HepG2 (cell line): ENCODE measurements at regions not wholly inside any gene's neighbourhood (a gene's known extent, or its start where the extent isn't known, plus 50 kb on each side); places are given as distances from the start of the nearest gene placed in this dataset.

ENCODE experiments used
- CBX5 ChIP-seq: sonication (generic); formaldehyde crosslinking; IDR thresholded peaks from 2 replicates; pipeline ENCODE4 v1.4.0; 2020; ENCODE audit warnings: missing genetic modification reagents, borderline replicate concordance
- KDM3A ChIP-seq: IDR thresholded peaks from 2 replicates; pipeline ENCODE4 v1.6.1; 2018; ENCODE audit warnings: low read depth, missing compliant biosample characterization
- MIER2 ChIP-seq: IDR thresholded peaks from 2 replicates; pipeline ENCODE4 v1.6.1; 2016; ENCODE audit warnings: missing biosample characterization, missing genetic modification reagents
- MIXL1 ChIP-seq: IDR thresholded peaks from 2 replicates; pipeline ENCODE4 v1.6.1; 2016
- NFIB ChIP-seq: sonication (generic); formaldehyde crosslinking; IDR thresholded peaks from 2 replicates; pipeline ENCODE4 v1.9.0; 2021; ENCODE audit warnings: missing genetic modification reagents, mild to moderate bottlenecking, borderline replicate concordance
- PITX1 ChIP-seq: sonication (generic); formaldehyde crosslinking; IDR thresholded peaks from 2 replicates; pipeline ENCODE4 v1.5.1; 2020; ENCODE audit warnings: mild to moderate bottlenecking, missing genetic modification reagents
- RBFOX2 ChIP-seq: fragments of 200-400 bp; formaldehyde crosslinking; IDR thresholded peaks from 2 replicates; pipeline ENCODE4 v1.6.1; 2017; ENCODE audit warnings: low read depth, mild to moderate bottlenecking, low read length
- TBX2 ChIP-seq: sonication (generic); formaldehyde crosslinking; IDR thresholded peaks from 2 replicates; pipeline ENCODE4 v1.5.0; 2020; ENCODE audit warnings: missing genetic modification reagents, mild to moderate bottlenecking, borderline replicate concordance
- ZBTB7A ChIP-seq: sonication (generic); formaldehyde crosslinking; IDR thresholded peaks from 2 replicates; pipeline ENCODE4 v1.8.0; 2022; ENCODE audit warnings: mild to moderate bottlenecking, missing genetic modification reagents
- ZFP1 ChIP-seq: IDR thresholded peaks from 2 replicates; pipeline ENCODE4 v1.6.1; 2016
- ZIK1 ChIP-seq: sonication (generic); formaldehyde crosslinking; IDR thresholded peaks from 2 replicates; pipeline ENCODE4 v1.5.0; 2020; ENCODE audit warnings: mild to moderate bottlenecking, low read depth, missing genetic modification reagents, borderline replicate concordance
- ZKSCAN8 ChIP-seq: IDR thresholded peaks from 2 replicates; pipeline ENCODE4 v1.6.1; 2016; ENCODE audit warnings: borderline replicate concordance, missing genetic modification reagents, missing compliant biosample characterization
- ZNF564 ChIP-seq: sonication (generic); formaldehyde crosslinking; IDR thresholded peaks from 2 replicates; pipeline ENCODE4 v1.8.1; 2023; ENCODE audit warnings: mild to moderate bottlenecking, missing genetic modification reagents
- ZNF672 ChIP-seq: sonication (generic); formaldehyde crosslinking; IDR thresholded peaks from 2 replicates; pipeline ENCODE4 v1.8.1; 2022; ENCODE audit warnings: missing genetic modification reagents
- ZNF709 ChIP-seq: sonication (generic); formaldehyde crosslinking; IDR thresholded peaks from 2 replicates; pipeline ENCODE4 v1.5.0; 2020; ENCODE audit warnings: mild to moderate bottlenecking, missing genetic modification reagents
- TF ChIP-seq, protein P1 (sequence below): sonication (generic); formaldehyde crosslinking; IDR thresholded peaks from 2 replicates; pipeline ENCODE4 v1.5.0; 2020; ENCODE audit warnings: mild to moderate bottlenecking, missing genetic modification reagents
- TF ChIP-seq, protein P2 (sequence below): sonication (generic); formaldehyde crosslinking; IDR thresholded peaks from 2 replicates; pipeline ENCODE4 v1.4.0; 2020; ENCODE audit warnings: missing genetic modification reagents
- TF ChIP-seq, protein P3 (sequence below): sonication (generic); formaldehyde crosslinking; IDR thresholded peaks from 2 replicates; pipeline ENCODE4 v1.4.0; 2020; ENCODE audit warnings: missing genetic modification reagents, borderline replicate concordance
- TF ChIP-seq, protein P4 (sequence below): sonication (generic); formaldehyde crosslinking; IDR thresholded peaks from 2 replicates; pipeline ENCODE4 v1.5.0; 2020; ENCODE audit warnings: mild to moderate bottlenecking, missing genetic modification reagents, borderline replicate concordance

DNA sequence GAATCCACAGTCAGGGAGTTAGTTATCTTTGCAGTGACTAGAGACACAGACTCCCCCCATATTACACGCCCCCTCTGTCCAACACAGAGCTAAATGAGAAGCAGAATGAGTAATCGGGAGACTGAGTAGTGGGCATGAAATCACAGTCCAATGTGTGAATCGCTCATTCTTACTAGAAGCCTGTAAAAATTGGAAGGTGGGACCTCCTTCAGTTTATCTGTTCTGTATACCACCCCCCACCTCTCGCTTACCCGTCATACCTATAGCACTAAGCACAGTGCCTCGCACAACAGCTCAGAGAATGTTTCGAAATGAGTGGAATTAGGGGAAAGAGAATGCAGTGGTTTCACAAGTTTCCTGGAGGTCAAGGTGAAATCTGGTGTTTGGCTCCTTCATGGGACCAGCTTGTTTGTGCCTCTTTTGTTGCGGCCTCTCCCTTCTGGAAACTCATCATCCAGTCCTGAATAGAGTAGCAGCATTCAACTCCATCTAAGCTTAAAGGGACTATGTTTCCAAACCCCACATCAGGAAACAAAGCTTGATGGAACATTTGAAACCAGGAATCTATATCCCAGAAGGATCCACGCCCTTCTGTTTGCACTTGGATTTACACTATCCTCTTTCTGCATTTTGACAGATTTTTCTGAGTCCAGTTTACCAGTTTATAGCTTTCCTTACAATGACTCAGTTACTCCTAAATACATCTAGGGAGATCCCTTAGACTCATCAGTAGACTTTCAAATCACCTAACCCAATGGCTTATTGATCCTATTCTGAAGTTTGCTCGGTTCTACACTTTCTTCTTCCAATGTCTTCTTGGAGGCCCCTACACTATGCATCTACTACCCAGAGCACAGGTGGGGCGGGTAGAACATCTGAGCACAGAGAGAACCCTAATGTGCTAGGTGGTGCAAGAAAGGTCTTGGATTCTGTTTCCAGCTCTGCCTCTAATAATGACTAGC, 59.2 kb upstream of the PIM1 start (continued):
- TF ChIP-seq ZKSCAN8 (peak; percentile 38; the same call in 1 of the 2 replicates), ZNF709 (CRISPR knock-in tag) (no peak), TBX2 (CRISPR knock-in tag) (peak; percentile 94), KDM3A (CRISPR knock-in tag) (peak; percentile 68; the same call in 1 of the 2 replicates), MIXL1 (peak; percentile 89), PITX1 (CRISPR knock-in tag) (peak; percentile 90), ZFP1 (CRISPR knock-in tag) (peak; percentile 63; the same call in 1 of the 2 replicates), CBX5 (CRISPR knock-in tag) (peak; percentile 95; the same call in 1 of the 2 replicates), RBFOX2 (peak; percentile 30; the same call in 1 of the 2 replicates), MIER2 (peak; percentile 52; the same call in 1 of the 2 replicates), ZNF564 (CRISPR knock-in tag) (peak; percentile 30; the same call in 1 of the 2 replicates), NFIB (CRISPR knock-in tag) (no peak), ZBTB7A (CRISPR knock-in tag) (0 out of 2 replicates have a peak, but pooled peaks have one; percentile 57), ZNF672 (no peak), ZIK1 (CRISPR knock-in tag) (0 out of 2 replicates have a peak, but pooled peaks have one; percentile 34)
- TF ChIP-seq, protein P1, sequence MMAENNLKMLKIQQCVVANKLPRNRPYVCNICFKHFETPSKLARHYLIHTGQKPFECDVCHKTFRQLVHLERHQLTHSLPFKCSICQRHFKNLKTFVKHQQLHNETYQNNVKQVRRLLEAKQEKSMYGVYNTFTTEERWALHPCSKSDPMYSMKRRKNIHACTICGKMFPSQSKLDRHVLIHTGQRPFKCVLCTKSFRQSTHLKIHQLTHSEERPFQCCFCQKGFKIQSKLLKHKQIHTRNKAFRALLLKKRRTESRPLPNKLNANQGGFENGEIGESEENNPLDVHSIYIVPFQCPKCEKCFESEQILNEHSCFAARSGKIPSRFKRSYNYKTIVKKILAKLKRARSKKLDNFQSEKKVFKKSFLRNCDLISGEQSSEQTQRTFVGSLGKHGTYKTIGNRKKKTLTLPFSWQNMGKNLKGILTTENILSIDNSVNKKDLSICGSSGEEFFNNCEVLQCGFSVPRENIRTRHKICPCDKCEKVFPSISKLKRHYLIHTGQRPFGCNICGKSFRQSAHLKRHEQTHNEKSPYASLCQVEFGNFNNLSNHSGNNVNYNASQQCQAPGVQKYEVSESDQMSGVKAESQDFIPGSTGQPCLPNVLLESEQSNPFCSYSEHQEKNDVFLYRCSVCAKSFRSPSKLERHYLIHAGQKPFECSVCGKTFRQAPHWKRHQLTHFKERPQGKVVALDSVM (CRISPR knock-in tag): peak; percentile 54; the same call in 1 of the 2 replicates
- TF ChIP-seq, protein P2, sequence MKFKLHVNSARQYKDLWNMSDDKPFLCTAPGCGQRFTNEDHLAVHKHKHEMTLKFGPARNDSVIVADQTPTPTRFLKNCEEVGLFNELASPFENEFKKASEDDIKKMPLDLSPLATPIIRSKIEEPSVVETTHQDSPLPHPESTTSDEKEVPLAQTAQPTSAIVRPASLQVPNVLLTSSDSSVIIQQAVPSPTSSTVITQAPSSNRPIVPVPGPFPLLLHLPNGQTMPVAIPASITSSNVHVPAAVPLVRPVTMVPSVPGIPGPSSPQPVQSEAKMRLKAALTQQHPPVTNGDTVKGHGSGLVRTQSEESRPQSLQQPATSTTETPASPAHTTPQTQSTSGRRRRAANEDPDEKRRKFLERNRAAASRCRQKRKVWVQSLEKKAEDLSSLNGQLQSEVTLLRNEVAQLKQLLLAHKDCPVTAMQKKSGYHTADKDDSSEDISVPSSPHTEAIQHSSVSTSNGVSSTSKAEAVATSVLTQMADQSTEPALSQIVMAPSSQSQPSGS (CRISPR knock-in tag): peak; percentile 38; the same call in 1 of the 2 replicates
- TF ChIP-seq, protein P3, sequence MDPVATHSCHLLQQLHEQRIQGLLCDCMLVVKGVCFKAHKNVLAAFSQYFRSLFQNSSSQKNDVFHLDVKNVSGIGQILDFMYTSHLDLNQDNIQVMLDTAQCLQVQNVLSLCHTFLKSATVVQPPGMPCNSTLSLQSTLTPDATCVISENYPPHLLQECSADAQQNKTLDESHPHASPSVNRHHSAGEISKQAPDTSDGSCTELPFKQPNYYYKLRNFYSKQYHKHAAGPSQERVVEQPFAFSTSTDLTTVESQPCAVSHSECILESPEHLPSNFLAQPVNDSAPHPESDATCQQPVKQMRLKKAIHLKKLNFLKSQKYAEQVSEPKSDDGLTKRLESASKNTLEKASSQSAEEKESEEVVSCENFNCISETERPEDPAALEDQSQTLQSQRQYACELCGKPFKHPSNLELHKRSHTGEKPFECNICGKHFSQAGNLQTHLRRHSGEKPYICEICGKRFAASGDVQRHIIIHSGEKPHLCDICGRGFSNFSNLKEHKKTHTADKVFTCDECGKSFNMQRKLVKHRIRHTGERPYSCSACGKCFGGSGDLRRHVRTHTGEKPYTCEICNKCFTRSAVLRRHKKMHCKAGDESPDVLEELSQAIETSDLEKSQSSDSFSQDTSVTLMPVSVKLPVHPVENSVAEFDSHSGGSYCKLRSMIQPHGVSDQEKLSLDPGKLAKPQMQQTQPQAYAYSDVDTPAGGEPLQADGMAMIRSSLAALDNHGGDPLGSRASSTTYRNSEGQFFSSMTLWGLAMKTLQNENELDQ: no peak
- TF ChIP-seq, protein P4, sequence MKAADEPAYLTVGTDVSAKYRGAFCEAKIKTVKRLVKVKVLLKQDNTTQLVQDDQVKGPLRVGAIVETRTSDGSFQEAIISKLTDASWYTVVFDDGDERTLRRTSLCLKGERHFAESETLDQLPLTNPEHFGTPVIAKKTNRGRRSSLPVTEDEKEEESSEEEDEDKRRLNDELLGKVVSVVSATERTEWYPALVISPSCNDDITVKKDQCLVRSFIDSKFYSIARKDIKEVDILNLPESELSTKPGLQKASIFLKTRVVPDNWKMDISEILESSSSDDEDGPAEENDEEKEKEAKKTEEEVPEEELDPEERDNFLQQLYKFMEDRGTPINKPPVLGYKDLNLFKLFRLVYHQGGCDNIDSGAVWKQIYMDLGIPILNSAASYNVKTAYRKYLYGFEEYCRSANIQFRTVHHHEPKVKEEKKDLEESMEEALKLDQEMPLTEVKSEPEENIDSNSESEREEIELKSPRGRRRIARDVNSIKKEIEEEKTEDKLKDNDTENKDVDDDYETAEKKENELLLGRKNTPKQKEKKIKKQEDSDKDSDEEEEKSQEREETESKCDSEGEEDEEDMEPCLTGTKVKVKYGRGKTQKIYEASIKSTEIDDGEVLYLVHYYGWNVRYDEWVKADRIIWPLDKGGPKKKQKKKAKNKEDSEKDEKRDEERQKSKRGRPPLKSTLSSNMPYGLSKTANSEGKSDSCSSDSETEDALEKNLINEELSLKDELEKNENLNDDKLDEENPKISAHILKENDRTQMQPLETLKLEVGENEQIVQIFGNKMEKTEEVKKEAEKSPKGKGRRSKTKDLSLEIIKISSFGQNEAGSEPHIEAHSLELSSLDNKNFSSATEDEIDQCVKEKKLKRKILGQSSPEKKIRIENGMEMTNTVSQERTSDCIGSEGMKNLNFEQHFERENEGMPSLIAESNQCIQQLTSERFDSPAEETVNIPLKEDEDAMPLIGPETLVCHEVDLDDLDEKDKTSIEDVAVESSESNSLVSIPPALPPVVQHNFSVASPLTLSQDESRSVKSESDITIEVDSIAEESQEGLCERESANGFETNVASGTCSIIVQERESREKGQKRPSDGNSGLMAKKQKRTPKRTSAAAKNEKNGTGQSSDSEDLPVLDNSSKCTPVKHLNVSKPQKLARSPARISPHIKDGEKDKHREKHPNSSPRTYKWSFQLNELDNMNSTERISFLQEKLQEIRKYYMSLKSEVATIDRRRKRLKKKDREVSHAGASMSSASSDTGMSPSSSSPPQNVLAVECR (CRISPR knock-in tag): peak; percentile 55; the same call in 1 of the 2 replicates
